ENCODE measurements at regions not wholly inside any gene's neighbourhood (a gene's known extent, or its start where the extent isn't known, plus 50 kb on each side); places are given as distances from the start of the nearest gene placed in this dataset.
"Not testable (repeated sequence)": the region's sequence is repeated elsewhere in the genome, so short reads cannot be mapped to it uniquely, and the experiment has no call there.

DNA sequence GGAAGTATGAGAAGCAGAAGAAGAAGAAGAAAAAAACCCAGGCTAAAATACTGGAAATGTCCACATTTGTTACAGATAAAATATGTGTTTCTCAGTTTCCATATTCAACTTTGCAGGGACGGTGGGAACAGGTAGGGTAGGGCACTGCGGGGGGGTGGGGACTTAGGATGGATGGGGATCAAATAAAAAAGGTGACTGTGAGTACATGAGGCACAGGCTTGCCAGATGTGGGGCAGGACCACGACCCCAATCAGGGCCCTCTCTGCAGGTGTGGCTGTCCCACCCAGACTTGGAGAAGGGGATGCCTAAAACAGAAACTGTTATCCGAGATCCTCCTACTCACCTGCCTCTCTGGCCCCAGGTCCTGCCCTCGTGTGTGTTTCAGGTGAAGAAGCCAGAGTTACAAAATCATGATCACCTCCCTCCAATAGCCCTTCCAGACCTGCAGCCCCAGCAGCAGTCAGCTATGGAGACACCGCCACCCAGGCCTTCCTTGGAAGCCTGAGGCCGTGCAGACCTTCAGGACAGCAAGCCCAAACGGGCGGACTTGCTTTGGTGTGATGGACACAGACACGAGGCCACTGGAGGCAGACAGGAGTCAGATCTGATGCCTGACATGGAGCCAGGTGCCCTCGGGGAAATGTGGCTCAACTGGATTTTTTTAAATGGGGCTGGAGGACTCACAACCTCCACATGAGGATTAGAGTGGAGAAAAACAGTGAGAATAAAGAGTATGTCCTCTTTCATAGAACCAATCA, 315.0 kb downstream of the BCL2L11 start:
- not testable (repeated sequence) for H3K27ac ChIP-seq; H3K79me2 ChIP-seq; H2AFZ ChIP-seq; H3K4me3 ChIP-seq; H4K20me1 ChIP-seq (ENCODE audit: insufficient read depth, poor library complexity, severe bottlenecking); DNase-seq (ENCODE audit: low spot score); H3K36me3 ChIP-seq (replicated peaks; ENCODE audit: insufficient read depth, low read depth); H3K9me3 ChIP-seq (ENCODE audit: low read depth); H3K4me2 ChIP-seq; H3K27me3 ChIP-seq; H3K4me1 ChIP-seq (ENCODE audit: insufficient read depth); H3K9me2 ChIP-seq (replicated peaks; ENCODE audit: insufficient read depth)
- 75% methylated on average over 5 of the region's 11 CpGs for WGBS (ENCODE audit: low lambda C conversion rate, missing lambda C conversion rate)

- H3K36me3 ChIP-seq (replicated peaks; ENCODE audit: insufficient read depth, low read depth); H3K27me3 ChIP-seq; H3K79me2 ChIP-seq; H3K4me3 ChIP-seq; H3K27ac ChIP-seq; H3K4me2 ChIP-seq; H3K4me1 ChIP-seq (ENCODE audit: insufficient read depth); H4K20me1 ChIP-seq (ENCODE audit: insufficient read depth, poor library complexity, severe bottlenecking); H2AFZ ChIP-seq; H3K9me2 ChIP-seq (replicated peaks; ENCODE audit: insufficient read depth); DNase-seq (ENCODE audit: low spot score); H3K9me3 ChIP-seq (ENCODE audit: low read depth): not testable (repeated sequence)
- 51% methylated on average over 2 of the region's 5 CpGs for WGBS (ENCODE audit: low lambda C conversion rate, missing lambda C conversion rate)
These were observed 315.7 kb downstream of the BCL2L11 start for GRCh38 chr2:111436411-111436810.

GRCh38 chr2:111437288-111437990, 316.7 kb downstream of the BCL2L11 start:
- 68% methylated on average over 4 of the region's 7 CpGs for WGBS (ENCODE audit: low lambda C conversion rate, missing lambda C conversion rate)
- H3K79me2 ChIP-seq; H3K27ac ChIP-seq; DNase-seq (ENCODE audit: low spot score); H4K20me1 ChIP-seq (ENCODE audit: insufficient read depth, poor library complexity, severe bottlenecking); H3K27me3 ChIP-seq; H3K4me3 ChIP-seq; H3K4me1 ChIP-seq (ENCODE audit: insufficient read depth); H3K4me2 ChIP-seq; H3K9me2 ChIP-seq (replicated peaks; ENCODE audit: insufficient read depth); H3K9me3 ChIP-seq (ENCODE audit: low read depth); H3K36me3 ChIP-seq (replicated peaks; ENCODE audit: insufficient read depth, low read depth); H2AFZ ChIP-seq: not testable (repeated sequence)

DNA sequence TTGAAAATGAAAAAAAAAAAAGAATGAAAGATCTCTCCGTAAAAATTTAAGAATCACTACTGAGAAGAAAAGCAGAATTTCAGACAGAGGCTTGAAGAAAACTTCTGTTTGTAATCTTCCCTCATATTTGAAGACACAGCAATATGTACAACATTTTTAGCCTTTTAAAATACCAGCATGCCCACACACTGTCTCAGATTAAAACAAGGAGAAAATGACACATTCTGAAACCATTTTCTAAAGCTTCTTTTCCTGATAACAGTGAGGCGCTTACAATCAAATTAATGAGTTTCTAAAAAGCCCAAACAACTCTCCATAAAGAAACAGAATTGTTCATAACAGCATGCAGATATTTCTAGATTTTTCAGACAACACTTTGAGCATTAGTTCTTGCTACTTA, 317.4 kb downstream of the BCL2L11 start:
- H3K4me1 ChIP-seq (ENCODE audit: insufficient read depth); H2AFZ ChIP-seq; H3K79me2 ChIP-seq; H3K27me3 ChIP-seq; H3K4me2 ChIP-seq; H4K20me1 ChIP-seq (ENCODE audit: insufficient read depth, poor library complexity, severe bottlenecking); H3K27ac ChIP-seq; H3K36me3 ChIP-seq (replicated peaks; ENCODE audit: insufficient read depth, low read depth); H3K9me2 ChIP-seq (replicated peaks; ENCODE audit: insufficient read depth); DNase-seq (ENCODE audit: low spot score); H3K9me3 ChIP-seq (ENCODE audit: low read depth); H3K4me3 ChIP-seq: not testable (repeated sequence)
- 71% methylated on average over 2 of the region's 2 CpGs for WGBS (ENCODE audit: low lambda C conversion rate, missing lambda C conversion rate)

GRCh38 chr2:111439237-111439636, 318.5 kb downstream of the BCL2L11 start:
- WGBS (ENCODE audit: low lambda C conversion rate, missing lambda C conversion rate), result 80% methylated on average over 4 of the region's 6 CpGs
- not testable (repeated sequence) for H2AFZ ChIP-seq; DNase-seq (ENCODE audit: low spot score); H3K4me1 ChIP-seq (ENCODE audit: insufficient read depth); H3K9me2 ChIP-seq (replicated peaks; ENCODE audit: insufficient read depth); H4K20me1 ChIP-seq (ENCODE audit: insufficient read depth, poor library complexity, severe bottlenecking); H3K27me3 ChIP-seq; H3K27ac ChIP-seq; H3K36me3 ChIP-seq (replicated peaks; ENCODE audit: insufficient read depth, low read depth); H3K9me3 ChIP-seq (ENCODE audit: low read depth); H3K4me2 ChIP-seq; H3K79me2 ChIP-seq; H3K4me3 ChIP-seq

DNA sequence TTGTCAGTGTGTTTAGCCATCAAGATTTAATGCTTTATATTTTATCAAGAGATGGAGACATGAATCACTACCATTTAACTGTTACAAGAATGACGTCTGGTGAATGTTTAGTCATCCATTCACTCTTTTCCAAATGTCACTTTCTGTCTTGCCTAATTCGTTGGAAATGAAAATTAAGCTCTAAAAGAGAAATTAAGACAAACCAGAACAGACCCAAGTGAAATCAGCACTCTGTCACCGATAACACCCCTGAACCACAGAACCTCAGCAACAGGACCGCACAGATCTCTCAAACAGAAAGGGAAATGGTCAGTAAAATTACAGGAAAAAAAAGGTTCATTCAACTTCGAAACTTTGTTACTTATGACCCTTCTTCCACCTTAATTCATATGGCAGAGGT, 320.9 kb downstream of the BCL2L11 start:
- not testable (repeated sequence) for H3K27me3 ChIP-seq, H3K27ac ChIP-seq

GRCh38 chr2:111442767-111443454, 322.2 kb downstream of the BCL2L11 start:
- not testable (repeated sequence) for H3K27me3 ChIP-seq; H3K9me2 ChIP-seq (replicated peaks; ENCODE audit: insufficient read depth); H4K20me1 ChIP-seq (ENCODE audit: insufficient read depth, poor library complexity, severe bottlenecking); H3K4me3 ChIP-seq; DNase-seq (ENCODE audit: low spot score); H3K4me1 ChIP-seq (ENCODE audit: insufficient read depth); H3K9me3 ChIP-seq (ENCODE audit: low read depth); H3K4me2 ChIP-seq; H3K27ac ChIP-seq; H3K36me3 ChIP-seq (replicated peaks; ENCODE audit: insufficient read depth, low read depth); H2AFZ ChIP-seq; H3K79me2 ChIP-seq
- WGBS (ENCODE audit: low lambda C conversion rate, missing lambda C conversion rate), result 50% methylated on average over 3 of the region's 8 CpGs

More for the DNA sequence above, 320.9 kb downstream of the BCL2L11 start:
- H3K9me2 ChIP-seq (replicated peaks; ENCODE audit: insufficient read depth); H3K9me3 ChIP-seq (ENCODE audit: low read depth); DNase-seq (ENCODE audit: low spot score); H3K79me2 ChIP-seq; H3K36me3 ChIP-seq (replicated peaks; ENCODE audit: insufficient read depth, low read depth); H2AFZ ChIP-seq; H4K20me1 ChIP-seq (ENCODE audit: insufficient read depth, poor library complexity, severe bottlenecking); H3K4me3 ChIP-seq; H3K4me1 ChIP-seq (ENCODE audit: insufficient read depth); H3K4me2 ChIP-seq: not testable (repeated sequence)
- WGBS (ENCODE audit: low lambda C conversion rate, missing lambda C conversion rate), result 82% methylated on average over 4 of the region's 5 CpGs

GRCh38 chr2:111444516-111444915, 323.8 kb downstream of the BCL2L11 start:
- H3K27ac ChIP-seq; H4K20me1 ChIP-seq (ENCODE audit: insufficient read depth, poor library complexity, severe bottlenecking); H3K4me3 ChIP-seq; H3K79me2 ChIP-seq; DNase-seq (ENCODE audit: low spot score); H3K4me2 ChIP-seq; H3K9me2 ChIP-seq (replicated peaks; ENCODE audit: insufficient read depth); H3K9me3 ChIP-seq (ENCODE audit: low read depth); H3K27me3 ChIP-seq; H3K36me3 ChIP-seq (replicated peaks; ENCODE audit: insufficient read depth, low read depth); H3K4me1 ChIP-seq (ENCODE audit: insufficient read depth); H2AFZ ChIP-seq: not testable (repeated sequence)
- no CpG with 5 or more reads among the region's 2 CpGs for WGBS (ENCODE audit: low lambda C conversion rate, missing lambda C conversion rate)
